Stomach (tissue), 4 donors: ENCODE measurements at regions not wholly inside any gene's neighbourhood (a gene's known extent, or its start where the extent isn't known, plus 50 kb on each side); places are given as distances from the start of the nearest gene placed in this dataset.

Experiments used
- EP300 ChIP-seq: sonication (generic); formaldehyde crosslinking; IDR thresholded peaks from one replicate; pipeline ENCODE4 v1.6.1; 2017; ENCODE audit warnings: antibody characterized with exemption
- POLR2A ChIP-seq, 4 donors: fragments of 450-650 bp; IDR thresholded peaks; one replicate each; pipeline ENCODE4 v1.6.1; 2016; ENCODE audit warnings: antibody characterized with exemption in 4 of 4, control low read depth in 2 of 4, mild to moderate bottlenecking in 1 of 4, moderate library complexity in 1 of 4
- POLR2AphosphoS5 ChIP-seq, 3 donors: sonication (generic); formaldehyde crosslinking; IDR thresholded peaks; one replicate each; pipeline ENCODE4 v1.6.1; 2016; ENCODE audit warnings: antibody characterized with exemption in 3 of 3
- TF ChIP-seq, protein P1 (sequence below), 7 experiments: fragments of 450-650 bp in 4 of 7; fragments of 200-600 bp in 3 of 7; sonication (generic) in 3 of 7; IDR thresholded peaks; one replicate each; pipeline ENCODE4 v1.5.1; 2016 to 2019; ENCODE audit warnings: antibody characterized with exemption in 7 of 7, control low read depth in 2 of 7, mild to moderate bottlenecking in 1 of 7

- TF ChIP-seq POLR2AphosphoS5 (IDR thresholded peaks at IDR 0.05) (no peak), POLR2A (IDR thresholded peaks at IDR 0.05) (no peak), EP300 (no peak)
- TF ChIP-seq, protein P1, sequence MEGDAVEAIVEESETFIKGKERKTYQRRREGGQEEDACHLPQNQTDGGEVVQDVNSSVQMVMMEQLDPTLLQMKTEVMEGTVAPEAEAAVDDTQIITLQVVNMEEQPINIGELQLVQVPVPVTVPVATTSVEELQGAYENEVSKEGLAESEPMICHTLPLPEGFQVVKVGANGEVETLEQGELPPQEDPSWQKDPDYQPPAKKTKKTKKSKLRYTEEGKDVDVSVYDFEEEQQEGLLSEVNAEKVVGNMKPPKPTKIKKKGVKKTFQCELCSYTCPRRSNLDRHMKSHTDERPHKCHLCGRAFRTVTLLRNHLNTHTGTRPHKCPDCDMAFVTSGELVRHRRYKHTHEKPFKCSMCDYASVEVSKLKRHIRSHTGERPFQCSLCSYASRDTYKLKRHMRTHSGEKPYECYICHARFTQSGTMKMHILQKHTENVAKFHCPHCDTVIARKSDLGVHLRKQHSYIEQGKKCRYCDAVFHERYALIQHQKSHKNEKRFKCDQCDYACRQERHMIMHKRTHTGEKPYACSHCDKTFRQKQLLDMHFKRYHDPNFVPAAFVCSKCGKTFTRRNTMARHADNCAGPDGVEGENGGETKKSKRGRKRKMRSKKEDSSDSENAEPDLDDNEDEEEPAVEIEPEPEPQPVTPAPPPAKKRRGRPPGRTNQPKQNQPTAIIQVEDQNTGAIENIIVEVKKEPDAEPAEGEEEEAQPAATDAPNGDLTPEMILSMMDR (IDR thresholded peaks at IDR 0.05) = no peak
These were observed 130.4 kb upstream of the SPRY1 start for GRCh38 chr4:123266221-123266620.
